GM23338 (cell line): ENCODE measurements at regions not wholly inside any gene's neighbourhood (a gene's known extent, or its start where the extent isn't known, plus 50 kb on each side); places are given as distances from the start of the nearest gene placed in this dataset.

Experiments used
- ATAC-seq: fragments of 200-7000 bp; cut with Tn5 transposase; 3 replicates; pipeline ENCODE4 v1.9.1; 2020
- DNase-seq: peaks from one replicate; pipeline ENCODE4 v3.0.0-alpha.2; 2015; ENCODE audit warnings: low spot score
- H2AFZ ChIP-seq: fragments of 200-600 bp; sonication (generic); 2 replicates; pipeline ENCODE4 v1.8.0; 2016; ENCODE audit warnings: antibody characterized with exemption, mild to moderate bottlenecking, moderate library complexity
- H3F3A ChIP-seq: fragments of 200-600 bp; sonication (generic); replicated peaks from 2 replicates; pipeline ENCODE4 v1.8.0; 2017; ENCODE audit warnings: antibody characterized with exemption, mixed run types, low read depth
- H3K27ac ChIP-seq: fragments of 200-600 bp; sonication (generic); 2 replicates; pipeline ENCODE4 v1.6.1; 2016; ENCODE audit warnings: low read depth
- H3K27me3 ChIP-seq: fragments of 200-600 bp; sonication (generic); 2 replicates; pipeline ENCODE4 v1.8.0; 2016; ENCODE audit warnings: mild to moderate bottlenecking, mixed run types, moderate library complexity; ENCODE audit not compliant: insufficient read depth
- H3K36me3 ChIP-seq: fragments of 200-600 bp; sonication (generic); 2 replicates; pipeline ENCODE4 v1.8.0; 2016; ENCODE audit warnings: mild to moderate bottlenecking; ENCODE audit not compliant: insufficient read depth
- H3K4me1 ChIP-seq: fragments of 200-600 bp; sonication (generic); 2 replicates; pipeline ENCODE4 v1.8.0; 2016; ENCODE audit warnings: mild to moderate bottlenecking, moderate library complexity; ENCODE audit not compliant: insufficient read depth
- H3K4me2 ChIP-seq: fragments of 200-600 bp; sonication (generic); 2 replicates; pipeline ENCODE4 v1.7.1; 2017; ENCODE audit warnings: mixed run types
- H3K4me3 ChIP-seq: fragments of 200-600 bp; sonication (generic); 2 replicates; pipeline ENCODE4 v1.6.1; 2016; ENCODE audit warnings: mixed run types
- H3K79me2 ChIP-seq: fragments of 200-600 bp; sonication (generic); replicated peaks from 2 replicates; pipeline ENCODE4 v1.8.0; 2017; ENCODE audit warnings: mild to moderate bottlenecking; ENCODE audit not compliant: insufficient read depth
- H3K9me2 ChIP-seq: fragments of 200-600 bp; sonication (generic); 2 replicates; pipeline ENCODE4 v1.8.0; 2017; ENCODE audit not compliant: insufficient read depth
- H4K20me1 ChIP-seq: fragments of 200-600 bp; sonication (generic); replicated peaks from 2 replicates; pipeline ENCODE4 v1.8.0; 2017; ENCODE audit warnings: mild to moderate bottlenecking; ENCODE audit not compliant: insufficient read depth
- H3K27ac Mint-ChIP-seq: 2 replicates; pipeline ENCODE4 v1.8.0; 2020; ENCODE audit warnings: inconsistent platforms, mild to moderate bottlenecking, moderate library complexity, mixed read lengths
- H3K27me3 Mint-ChIP-seq: 3 replicates; pipeline ENCODE4 v1.8.0; 2022; ENCODE audit warnings: low read depth, mild to moderate bottlenecking, moderate library complexity, mixed read lengths, inconsistent platforms; ENCODE audit not compliant: insufficient read depth, poor library complexity
- H3K36me3 Mint-ChIP-seq: 3 replicates; pipeline ENCODE4 v1.8.0; 2021; ENCODE audit warnings: low read depth, mild to moderate bottlenecking, inconsistent platforms, moderate library complexity, mixed read lengths
- H3K4me1 Mint-ChIP-seq: 3 replicates; pipeline ENCODE4 v1.8.0; 2020; ENCODE audit warnings: mild to moderate bottlenecking, inconsistent platforms, mixed read lengths
- H3K4me3 Mint-ChIP-seq: 3 replicates; pipeline ENCODE4 v1.8.0; 2021; ENCODE audit warnings: moderate library complexity, mild to moderate bottlenecking, inconsistent platforms, mixed read lengths
- H3K9me3 Mint-ChIP-seq: 3 replicates; pipeline ENCODE4 v1.8.0; 2020; ENCODE audit warnings: moderate library complexity, mild to moderate bottlenecking, inconsistent platforms, mixed read lengths
- CREB1 ChIP-seq: fragments of 250-450 bp; sonication (Bioruptor Pico); IDR thresholded peaks from 2 replicates; pipeline ENCODE4 v1.5.0; 2020; ENCODE audit warnings: low read depth, mild to moderate bottlenecking, moderate library complexity
- EZH2 ChIP-seq: fragments of 200-600 bp; sonication (generic); IDR thresholded peaks from one replicate; pipeline ENCODE4 v1.8.0; 2017; ENCODE audit warnings: antibody characterized with exemption, mild to moderate bottlenecking, low read depth; ENCODE audit not compliant: unreplicated experiment
- EZH2phosphoT487 ChIP-seq: fragments of 200-600 bp; sonication (generic); IDR thresholded peaks from one replicate; pipeline ENCODE4 v1.8.1; 2018; ENCODE audit warnings: antibody characterized with exemption; ENCODE audit not compliant: unreplicated experiment
- JUNB ChIP-seq: IDR thresholded peaks from one replicate; pipeline ENCODE4 v1.6.1; 2016; ENCODE audit warnings: antibody characterized with exemption; ENCODE audit not compliant: unreplicated experiment
- NANOG ChIP-seq: IDR thresholded peaks from 2 replicates; pipeline ENCODE4 v1.6.1; 2016; ENCODE audit warnings: antibody characterized with exemption, borderline replicate concordance
- POLR2AphosphoS5 ChIP-seq: IDR thresholded peaks from 2 replicates; pipeline ENCODE4 v1.6.1; 2016; ENCODE audit warnings: antibody characterized with exemption, low read depth
- STAT1 ChIP-seq: IDR thresholded peaks from one replicate; pipeline ENCODE4 v1.6.1; 2016; ENCODE audit warnings: antibody characterized with exemption; ENCODE audit not compliant: unreplicated experiment
- ZNF114 ChIP-seq: fragments of 250-450 bp; sonication (Bioruptor Pico); IDR thresholded peaks from 2 replicates; pipeline ENCODE4 v1.5.0; 2020; ENCODE audit warnings: mild to moderate bottlenecking, moderate library complexity
- ZNF331 ChIP-seq: fragments of 250-450 bp; sonication (Bioruptor Pico); IDR thresholded peaks from 2 replicates; pipeline ENCODE4 v1.5.0; 2020; ENCODE audit warnings: low read depth, mild to moderate bottlenecking, moderate library complexity
- TF ChIP-seq, protein P1 (sequence below): IDR thresholded peaks from 2 replicates; pipeline ENCODE4 v1.6.1; 2016; ENCODE audit warnings: antibody characterized with exemption
- TF ChIP-seq, protein P2 (sequence below): fragments of 250-450 bp; sonication (Bioruptor Pico); IDR thresholded peaks from 2 replicates; pipeline ENCODE4 v1.5.0; 2020; ENCODE audit warnings: mild to moderate bottlenecking, moderate library complexity
- TF ChIP-seq, protein P3 (sequence below): IDR thresholded peaks from one replicate; pipeline ENCODE4 v1.6.1; 2018; ENCODE audit warnings: antibody characterized with exemption; ENCODE audit not compliant: unreplicated experiment
- TF ChIP-seq, protein P4 (sequence below), 2 experiments: fragments of 200-600 bp in 1 of 2; sonication (generic) in 1 of 2; conservative IDR thresholded peaks; 2 replicates each; pipeline versions ENCODE4 v1.5.1 to v1.6.1; 2016 to 2017; ENCODE audit warnings: antibody characterized with exemption in 2 of 2, low read depth in 2 of 2, mild to moderate bottlenecking in 2 of 2, moderate library complexity in 1 of 2

DNA sequence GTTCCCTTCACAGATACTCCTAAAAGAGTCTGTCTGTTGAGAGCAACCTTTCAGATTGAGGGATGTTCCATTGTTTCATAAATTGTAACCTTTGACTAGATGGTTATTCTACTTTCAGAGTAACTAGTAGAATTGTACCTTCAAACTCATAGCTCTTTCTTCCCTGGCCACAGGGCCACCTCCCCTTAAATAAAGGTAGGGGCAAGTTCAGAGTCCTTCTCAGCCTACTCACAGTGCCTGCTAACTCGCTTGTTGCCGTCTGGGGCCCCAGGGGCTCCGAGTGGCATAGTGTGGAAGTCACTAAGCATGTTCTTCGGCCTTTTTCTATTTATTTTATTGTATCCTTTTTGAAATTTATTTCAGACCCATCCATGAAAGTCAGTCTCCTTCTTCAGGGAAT lies 250.4 kb downstream of the ALX1 start:
- no peaks in the 10 kb centered on the region for H3K79me2 ChIP-seq
- no peaks in the 10 kb centered on the region for H3F3A ChIP-seq
- Mint-ChIP-seq H3K36me3 (no peaks in the 10 kb centered on the region), H3K27me3 (peaks cover 1% of the 10 kb centered on the region), H3K4me3 (no peak overlapping the region), H3K4me1 (peaks cover 13% of the 10 kb centered on the region; the same call in 2 of the 3 replicates), H3K9me3 (peaks cover 3% of the 10 kb centered on the region), H3K27ac (no peak overlapping the region)
- H2AFZ ChIP-seq: peak overlapping the region; percentile 60; the same call in 1 of the 2 replicates
- H3K9me2 ChIP-seq: no peaks in the 10 kb centered on the region
- no peaks in the 10 kb centered on the region for H4K20me1 ChIP-seq
- H3K4me3 ChIP-seq: no peak overlapping the region
- no peak overlapping the region for H3K27ac ChIP-seq
- no peaks in the 10 kb centered on the region for H3K36me3 ChIP-seq
- no peaks in the 10 kb centered on the region for H3K27me3 ChIP-seq
- DNase-seq: no peak
- no peak overlapping the region for H3K4me2 ChIP-seq
- H3K4me1 ChIP-seq: no peaks in the 10 kb centered on the region
- no peak for TF ChIP-seq CREB1 (CRISPR knock-in tag)
- no peak for TF ChIP-seq ZNF331 (CRISPR knock-in tag)
- TF ChIP-seq, protein P1, sequence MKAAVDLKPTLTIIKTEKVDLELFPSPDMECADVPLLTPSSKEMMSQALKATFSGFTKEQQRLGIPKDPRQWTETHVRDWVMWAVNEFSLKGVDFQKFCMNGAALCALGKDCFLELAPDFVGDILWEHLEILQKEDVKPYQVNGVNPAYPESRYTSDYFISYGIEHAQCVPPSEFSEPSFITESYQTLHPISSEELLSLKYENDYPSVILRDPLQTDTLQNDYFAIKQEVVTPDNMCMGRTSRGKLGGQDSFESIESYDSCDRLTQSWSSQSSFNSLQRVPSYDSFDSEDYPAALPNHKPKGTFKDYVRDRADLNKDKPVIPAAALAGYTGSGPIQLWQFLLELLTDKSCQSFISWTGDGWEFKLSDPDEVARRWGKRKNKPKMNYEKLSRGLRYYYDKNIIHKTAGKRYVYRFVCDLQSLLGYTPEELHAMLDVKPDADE: no peak
- no peak for TF ChIP-seq ZNF114 (CRISPR knock-in tag)
- TF ChIP-seq, protein P2, sequence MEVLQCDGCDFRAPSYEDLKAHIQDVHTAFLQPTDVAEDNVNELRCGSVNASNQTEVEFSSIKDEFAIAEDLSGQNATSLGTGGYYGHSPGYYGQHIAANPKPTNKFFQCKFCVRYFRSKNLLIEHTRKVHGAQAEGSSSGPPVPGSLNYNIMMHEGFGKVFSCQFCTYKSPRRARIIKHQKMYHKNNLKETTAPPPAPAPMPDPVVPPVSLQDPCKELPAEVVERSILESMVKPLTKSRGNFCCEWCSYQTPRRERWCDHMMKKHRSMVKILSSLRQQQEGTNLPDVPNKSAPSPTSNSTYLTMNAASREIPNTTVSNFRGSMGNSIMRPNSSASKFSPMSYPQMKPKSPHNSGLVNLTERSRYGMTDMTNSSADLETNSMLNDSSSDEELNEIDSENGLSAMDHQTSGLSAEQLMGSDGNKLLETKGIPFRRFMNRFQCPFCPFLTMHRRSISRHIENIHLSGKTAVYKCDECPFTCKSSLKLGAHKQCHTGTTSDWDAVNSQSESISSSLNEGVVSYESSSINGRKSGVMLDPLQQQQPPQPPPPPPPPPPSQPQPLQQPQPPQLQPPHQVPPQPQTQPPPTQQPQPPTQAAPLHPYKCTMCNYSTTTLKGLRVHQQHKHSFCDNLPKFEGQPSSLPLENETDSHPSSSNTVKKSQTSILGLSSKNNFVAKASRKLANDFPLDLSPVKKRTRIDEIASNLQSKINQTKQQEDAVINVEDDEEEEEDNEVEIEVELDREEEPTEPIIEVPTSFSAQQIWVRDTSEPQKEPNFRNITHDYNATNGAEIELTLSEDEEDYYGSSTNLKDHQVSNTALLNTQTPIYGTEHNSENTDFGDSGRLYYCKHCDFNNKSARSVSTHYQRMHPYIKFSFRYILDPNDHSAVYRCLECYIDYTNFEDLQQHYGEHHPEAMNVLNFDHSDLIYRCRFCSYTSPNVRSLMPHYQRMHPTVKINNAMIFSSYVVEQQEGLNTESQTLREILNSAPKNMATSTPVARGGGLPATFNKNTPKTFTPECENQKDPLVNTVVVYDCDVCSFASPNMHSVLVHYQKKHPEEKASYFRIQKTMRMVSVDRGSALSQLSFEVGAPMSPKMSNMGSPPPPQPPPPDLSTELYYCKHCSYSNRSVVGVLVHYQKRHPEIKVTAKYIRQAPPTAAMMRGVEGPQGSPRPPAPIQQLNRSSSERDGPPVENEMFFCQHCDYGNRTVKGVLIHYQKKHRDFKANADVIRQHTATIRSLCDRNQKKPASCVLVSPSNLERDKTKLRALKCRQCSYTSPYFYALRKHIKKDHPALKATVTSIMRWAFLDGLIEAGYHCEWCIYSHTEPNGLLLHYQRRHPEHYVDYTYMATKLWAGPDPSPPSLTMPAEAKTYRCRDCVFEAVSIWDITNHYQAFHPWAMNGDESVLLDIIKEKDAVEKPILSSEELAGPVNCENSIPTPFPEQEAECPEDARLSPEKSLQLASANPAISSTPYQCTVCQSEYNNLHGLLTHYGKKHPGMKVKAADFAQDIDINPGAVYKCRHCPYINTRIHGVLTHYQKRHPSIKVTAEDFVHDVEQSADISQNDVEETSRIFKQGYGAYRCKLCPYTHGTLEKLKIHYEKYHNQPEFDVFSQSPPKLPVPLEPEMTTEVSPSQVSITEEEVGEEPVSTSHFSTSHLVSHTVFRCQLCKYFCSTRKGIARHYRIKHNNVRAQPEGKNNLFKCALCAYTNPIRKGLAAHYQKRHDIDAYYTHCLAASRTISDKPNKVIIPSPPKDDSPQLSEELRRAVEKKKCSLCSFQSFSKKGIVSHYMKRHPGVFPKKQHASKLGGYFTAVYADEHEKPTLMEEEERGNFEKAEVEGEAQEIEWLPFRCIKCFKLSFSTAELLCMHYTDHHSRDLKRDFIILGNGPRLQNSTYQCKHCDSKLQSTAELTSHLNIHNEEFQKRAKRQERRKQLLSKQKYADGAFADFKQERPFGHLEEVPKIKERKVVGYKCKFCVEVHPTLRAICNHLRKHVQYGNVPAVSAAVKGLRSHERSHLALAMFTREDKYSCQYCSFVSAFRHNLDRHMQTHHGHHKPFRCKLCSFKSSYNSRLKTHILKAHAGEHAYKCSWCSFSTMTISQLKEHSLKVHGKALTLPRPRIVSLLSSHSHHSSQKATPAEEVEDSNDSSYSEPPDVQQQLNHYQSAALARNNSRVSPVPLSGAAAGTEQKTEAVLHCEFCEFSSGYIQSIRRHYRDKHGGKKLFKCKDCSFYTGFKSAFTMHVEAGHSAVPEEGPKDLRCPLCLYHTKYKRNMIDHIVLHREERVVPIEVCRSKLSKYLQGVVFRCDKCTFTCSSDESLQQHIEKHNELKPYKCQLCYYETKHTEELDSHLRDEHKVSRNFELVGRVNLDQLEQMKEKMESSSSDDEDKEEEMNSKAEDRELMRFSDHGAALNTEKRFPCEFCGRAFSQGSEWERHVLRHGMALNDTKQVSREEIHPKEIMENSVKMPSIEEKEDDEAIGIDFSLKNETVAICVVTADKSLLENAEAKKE: no peak
- TF ChIP-seq EZH2phosphoT487: no peak
- TF ChIP-seq, protein P3, sequence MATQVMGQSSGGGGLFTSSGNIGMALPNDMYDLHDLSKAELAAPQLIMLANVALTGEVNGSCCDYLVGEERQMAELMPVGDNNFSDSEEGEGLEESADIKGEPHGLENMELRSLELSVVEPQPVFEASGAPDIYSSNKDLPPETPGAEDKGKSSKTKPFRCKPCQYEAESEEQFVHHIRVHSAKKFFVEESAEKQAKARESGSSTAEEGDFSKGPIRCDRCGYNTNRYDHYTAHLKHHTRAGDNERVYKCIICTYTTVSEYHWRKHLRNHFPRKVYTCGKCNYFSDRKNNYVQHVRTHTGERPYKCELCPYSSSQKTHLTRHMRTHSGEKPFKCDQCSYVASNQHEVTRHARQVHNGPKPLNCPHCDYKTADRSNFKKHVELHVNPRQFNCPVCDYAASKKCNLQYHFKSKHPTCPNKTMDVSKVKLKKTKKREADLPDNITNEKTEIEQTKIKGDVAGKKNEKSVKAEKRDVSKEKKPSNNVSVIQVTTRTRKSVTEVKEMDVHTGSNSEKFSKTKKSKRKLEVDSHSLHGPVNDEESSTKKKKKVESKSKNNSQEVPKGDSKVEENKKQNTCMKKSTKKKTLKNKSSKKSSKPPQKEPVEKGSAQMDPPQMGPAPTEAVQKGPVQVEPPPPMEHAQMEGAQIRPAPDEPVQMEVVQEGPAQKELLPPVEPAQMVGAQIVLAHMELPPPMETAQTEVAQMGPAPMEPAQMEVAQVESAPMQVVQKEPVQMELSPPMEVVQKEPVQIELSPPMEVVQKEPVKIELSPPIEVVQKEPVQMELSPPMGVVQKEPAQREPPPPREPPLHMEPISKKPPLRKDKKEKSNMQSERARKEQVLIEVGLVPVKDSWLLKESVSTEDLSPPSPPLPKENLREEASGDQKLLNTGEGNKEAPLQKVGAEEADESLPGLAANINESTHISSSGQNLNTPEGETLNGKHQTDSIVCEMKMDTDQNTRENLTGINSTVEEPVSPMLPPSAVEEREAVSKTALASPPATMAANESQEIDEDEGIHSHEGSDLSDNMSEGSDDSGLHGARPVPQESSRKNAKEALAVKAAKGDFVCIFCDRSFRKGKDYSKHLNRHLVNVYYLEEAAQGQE: no peak
- no peak for TF ChIP-seq EZH2
- TF ChIP-seq NANOG: no peak
- no peak for TF ChIP-seq POLR2AphosphoS5
- TF ChIP-seq, protein P4, sequence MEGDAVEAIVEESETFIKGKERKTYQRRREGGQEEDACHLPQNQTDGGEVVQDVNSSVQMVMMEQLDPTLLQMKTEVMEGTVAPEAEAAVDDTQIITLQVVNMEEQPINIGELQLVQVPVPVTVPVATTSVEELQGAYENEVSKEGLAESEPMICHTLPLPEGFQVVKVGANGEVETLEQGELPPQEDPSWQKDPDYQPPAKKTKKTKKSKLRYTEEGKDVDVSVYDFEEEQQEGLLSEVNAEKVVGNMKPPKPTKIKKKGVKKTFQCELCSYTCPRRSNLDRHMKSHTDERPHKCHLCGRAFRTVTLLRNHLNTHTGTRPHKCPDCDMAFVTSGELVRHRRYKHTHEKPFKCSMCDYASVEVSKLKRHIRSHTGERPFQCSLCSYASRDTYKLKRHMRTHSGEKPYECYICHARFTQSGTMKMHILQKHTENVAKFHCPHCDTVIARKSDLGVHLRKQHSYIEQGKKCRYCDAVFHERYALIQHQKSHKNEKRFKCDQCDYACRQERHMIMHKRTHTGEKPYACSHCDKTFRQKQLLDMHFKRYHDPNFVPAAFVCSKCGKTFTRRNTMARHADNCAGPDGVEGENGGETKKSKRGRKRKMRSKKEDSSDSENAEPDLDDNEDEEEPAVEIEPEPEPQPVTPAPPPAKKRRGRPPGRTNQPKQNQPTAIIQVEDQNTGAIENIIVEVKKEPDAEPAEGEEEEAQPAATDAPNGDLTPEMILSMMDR (conservative IDR thresholded peaks at IDR 0.05; ENCODE audit: low read depth in 2 of 2): no peak
- TF ChIP-seq STAT1: no peak
- no peak for TF ChIP-seq JUNB
- no peak for ATAC-seq
